ENCODE measurements at regions not wholly inside any gene's neighbourhood (a gene's known extent, or its start where the extent isn't known, plus 50 kb on each side); places are given as distances from the start of the nearest gene placed in this dataset.

- no peak for TF ChIP-seq SMC3 (IDR thresholded peaks at IDR 0.05; ENCODE audit: borderline replicate concordance, low read length)
- no peak for TF ChIP-seq CHD4 (IDR thresholded peaks at IDR 0.05)
- no peak for TF ChIP-seq CTCF (IDR thresholded peaks at IDR 0.05 in 2 of 3, conservative IDR thresholded peaks at IDR 0.05 in 1 of 3; ENCODE audit: control insufficient read depth in 2 of 3, extremely low read depth in 1 of 3, insufficient read depth in 1 of 3, low read depth in 3 of 3, low read length in 3 of 3)
- TF ChIP-seq YY1 (IDR thresholded peaks at IDR 0.05; ENCODE audit: low read depth, low read length) = no peak
- no peak for TF ChIP-seq BRCA1 (IDR thresholded peaks at IDR 0.05; ENCODE audit: low read depth, low read length)
- no peak for TF ChIP-seq EP300 (IDR thresholded peaks at IDR 0.05; ENCODE audit: borderline replicate concordance in 1 of 2, control insufficient read depth in 1 of 2, low read depth in 2 of 2, low read length in 2 of 2)
- TF ChIP-seq RFX5 (IDR thresholded peaks at IDR 0.05; ENCODE audit: low read depth, low read length) = no peak
- TF ChIP-seq TAF1 (IDR thresholded peaks at IDR 0.05; ENCODE audit: borderline replicate concordance, low read depth, low read length) = no peak
- no peak for TF ChIP-seq E4F1 (IDR thresholded peaks at IDR 0.05; ENCODE audit: borderline replicate concordance, partially characterized antibody)
- no peak for TF ChIP-seq PAX5 (IDR thresholded peaks at IDR 0.05; ENCODE audit: borderline replicate concordance, low read depth, low read length)
- no peak for TF ChIP-seq SREBF1 (IDR thresholded peaks at IDR 0.05; ENCODE audit: low read length)
These were observed 136.6 kb upstream of the SMAD3 start for GRCh38 chr15:66928784-66929183.
